ENCODE measurements at regions not wholly inside any gene's neighbourhood (a gene's known extent, or its start where the extent isn't known, plus 50 kb on each side); places are given as distances from the start of the nearest gene placed in this dataset.

- DNase-seq (ENCODE audit: low read depth): no peak
- TF ChIP-seq CTCF (IDR thresholded peaks at IDR 0.05; ENCODE audit: insufficient read depth, low read length, poor library complexity, severe bottlenecking): no peak
- no peak overlapping the region for H3K4me3 ChIP-seq (ENCODE audit: low read depth, low read length)
- no peaks in the 10 kb centered on the region for H3K27me3 ChIP-seq (ENCODE audit: control insufficient read depth, insufficient read depth, low read length)
- no peaks in the 10 kb centered on the region for H3K36me3 ChIP-seq (ENCODE audit: control insufficient read depth, insufficient read depth, low read length)
Measured at GRCh38 chr6:134482593-134483270, 164.8 kb upstream of the SGK1 start.

- no peak for DNase-seq (ENCODE audit: low read depth)
- Histone ChIP-seq H3K4me3 (ENCODE audit: low read depth, low read length) (no peak overlapping the region), H3K27me3 (ENCODE audit: control insufficient read depth, insufficient read depth, low read length) (no peaks in the 10 kb centered on the region), H3K36me3 (ENCODE audit: control insufficient read depth, insufficient read depth, low read length) (no peaks in the 10 kb centered on the region)
- no peak for TF ChIP-seq CTCF (IDR thresholded peaks at IDR 0.05; ENCODE audit: insufficient read depth, low read length, poor library complexity, severe bottlenecking)
Measured at GRCh38 chr6:134481966-134482365, 164.1 kb upstream of the SGK1 start.

- DNase-seq (ENCODE audit: low read depth): no peak
- Histone ChIP-seq H3K4me3 (ENCODE audit: low read depth, low read length) (no peak overlapping the region), H3K27me3 (ENCODE audit: control insufficient read depth, insufficient read depth, low read length) (no peaks in the 10 kb centered on the region), H3K36me3 (ENCODE audit: control insufficient read depth, insufficient read depth, low read length) (no peaks in the 10 kb centered on the region)
- TF ChIP-seq CTCF (IDR thresholded peaks at IDR 0.05; ENCODE audit: insufficient read depth, low read length, poor library complexity, severe bottlenecking): no peak
Measured at GRCh38 chr6:134480593-134480992, 162.7 kb upstream of the SGK1 start.

- no peaks in the 10 kb centered on the region for H3K36me3 ChIP-seq (ENCODE audit: control insufficient read depth, insufficient read depth, low read length)
- H3K4me3 ChIP-seq (ENCODE audit: low read depth, low read length): no peak overlapping the region
- TF ChIP-seq CTCF (IDR thresholded peaks at IDR 0.05; ENCODE audit: insufficient read depth, low read length, poor library complexity, severe bottlenecking): no peak
- no peak for DNase-seq (ENCODE audit: low read depth)
- no peaks in the 10 kb centered on the region for H3K27me3 ChIP-seq (ENCODE audit: control insufficient read depth, insufficient read depth, low read length)
Measured at GRCh38 chr6:134478764-134479399, 161.0 kb upstream of the SGK1 start.

- Histone ChIP-seq H3K4me3 (ENCODE audit: low read depth, low read length) (no peak overlapping the region), H3K36me3 (ENCODE audit: control insufficient read depth, insufficient read depth, low read length) (no peaks in the 10 kb centered on the region), H3K27me3 (ENCODE audit: control insufficient read depth, insufficient read depth, low read length) (no peaks in the 10 kb centered on the region)
- TF ChIP-seq CTCF (IDR thresholded peaks at IDR 0.05; ENCODE audit: insufficient read depth, low read length, poor library complexity, severe bottlenecking): no peak
- no peak for DNase-seq (ENCODE audit: low read depth)
Measured at GRCh38 chr6:134477991-134478635, 160.2 kb upstream of the SGK1 start.
